HG03159 (cell line): ENCODE measurements at regions not wholly inside any gene's neighbourhood (a gene's known extent, or its start where the extent isn't known, plus 50 kb on each side); places are given as distances from the start of the nearest gene placed in this dataset.
A peak's percentile ranks its signal among the peaks of the same experiment; 100 is the strongest.
"Not testable (repeated sequence)": the region's sequence is repeated elsewhere in the genome, so short reads cannot be mapped to it uniquely, and the experiment has no call there.

Experiments used
- ATAC-seq: cut with Tn5 transposase; IDR thresholded peaks from one replicate; pipeline ENCODE4 v1.9.1; 2021; ENCODE audit warnings: mild to moderate bottlenecking, moderate library complexity; ENCODE audit not compliant: unreplicated experiment

DNA sequence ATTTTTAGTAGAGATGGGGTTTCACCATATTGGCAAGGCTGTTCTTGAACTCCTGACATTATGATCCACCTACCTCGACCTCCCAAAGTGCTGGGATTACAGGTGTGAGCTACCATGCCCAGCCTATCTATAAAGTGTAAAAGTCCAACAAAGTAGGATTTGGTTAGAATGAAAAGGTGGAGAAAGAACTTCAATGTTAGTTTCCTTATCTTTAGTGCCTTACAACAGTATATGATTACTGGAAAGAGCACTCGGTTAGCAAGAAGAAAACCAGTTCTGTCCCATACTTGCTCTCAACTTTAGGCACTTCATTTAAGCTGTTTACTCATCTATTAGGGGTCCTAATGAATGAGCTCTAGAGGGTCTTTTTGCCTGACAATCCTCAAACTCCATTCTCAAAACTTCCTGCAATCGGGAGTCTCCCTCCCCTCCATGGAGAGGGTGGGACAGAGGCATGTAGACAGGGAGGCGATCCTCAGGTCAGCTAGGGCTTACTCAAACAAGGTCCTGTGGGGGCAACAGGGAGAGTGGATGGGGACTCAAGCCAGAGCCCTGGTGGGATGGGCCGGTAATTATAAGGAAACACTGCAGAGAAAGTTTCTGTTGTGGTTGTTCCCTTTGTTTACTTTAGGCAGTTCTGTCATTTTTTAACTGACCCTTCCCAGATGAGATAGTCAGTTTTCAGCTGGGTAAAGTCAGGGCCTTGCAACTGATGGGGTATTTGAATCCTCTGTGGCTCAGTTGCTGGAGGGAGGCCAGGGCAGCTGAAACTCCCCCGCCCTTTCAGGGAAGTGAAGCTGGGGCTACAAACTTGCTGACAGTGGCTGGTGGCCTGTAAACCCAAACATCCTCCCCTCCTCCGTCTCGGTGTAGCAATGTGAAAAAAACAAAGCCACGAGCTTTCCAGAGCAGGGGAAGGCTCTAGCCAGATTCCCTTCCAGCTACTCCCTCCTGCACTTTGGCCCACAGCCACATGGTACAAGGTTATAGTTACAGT is 64.4 kb upstream of the NOTCH2NLA start:
- ATAC-seq = not testable (repeated sequence)

DNA sequence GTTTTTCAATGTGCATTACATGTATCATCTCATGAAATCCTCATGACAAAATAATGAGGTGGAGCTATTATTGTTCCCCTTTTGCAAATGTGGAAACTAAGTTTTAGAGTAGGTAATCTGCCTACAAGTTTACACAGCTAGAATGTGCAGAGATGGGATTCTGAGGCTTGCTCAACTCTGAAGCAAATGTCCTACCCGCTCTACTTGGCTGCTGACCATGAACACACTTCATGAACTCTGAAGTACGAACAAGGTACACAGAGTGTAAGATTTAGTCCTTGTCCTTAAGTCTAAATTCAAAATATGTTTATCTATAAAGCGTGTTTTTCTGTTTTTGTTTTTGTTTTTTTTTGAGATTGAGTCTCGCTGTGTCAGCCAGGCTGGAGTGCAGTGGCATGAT is 63.6 kb upstream of the NOTCH2NLA start:
- ATAC-seq = not testable (repeated sequence)

DNA sequence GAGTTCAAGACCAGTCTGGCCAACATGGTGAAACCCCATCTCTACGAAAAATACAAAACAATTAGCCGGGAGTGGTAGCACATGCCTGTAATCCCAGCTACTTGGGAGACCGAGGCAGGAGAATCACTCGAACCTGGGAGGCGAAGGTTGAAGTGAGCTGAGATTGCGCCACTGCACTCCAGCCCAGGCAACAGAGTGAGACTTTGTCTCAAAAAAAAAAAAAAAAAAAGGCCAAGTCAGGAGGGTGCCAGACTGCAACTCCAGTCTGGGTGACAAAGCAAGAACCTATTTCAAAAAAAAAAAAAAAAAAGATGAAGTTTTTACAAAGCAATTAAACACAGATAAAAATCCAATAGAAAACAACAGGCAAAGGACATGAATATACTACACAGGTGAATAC is 59.1 kb upstream of the NOTCH2NLA start:
- not testable (repeated sequence) for ATAC-seq

DNA sequence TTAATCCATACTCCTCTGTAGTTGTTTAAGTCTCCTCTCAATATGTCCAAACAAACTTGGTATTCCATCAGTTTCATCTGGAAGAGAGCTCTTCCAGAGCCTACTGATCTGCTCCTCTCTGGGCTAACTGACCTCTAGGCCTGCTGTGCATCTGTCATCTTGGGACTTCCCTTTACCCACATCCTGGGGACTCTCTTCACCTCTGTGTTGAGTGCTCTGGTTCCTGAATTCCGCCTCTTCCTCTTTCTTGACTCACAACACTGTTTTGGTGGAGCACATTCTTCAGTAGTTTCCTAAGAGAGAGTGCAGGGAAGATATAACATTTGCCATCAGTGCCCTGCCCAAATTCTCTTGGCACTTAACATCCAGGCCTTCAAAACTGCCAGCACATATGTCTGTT is 55.9 kb upstream of the NOTCH2NLA start:
- not testable (repeated sequence) for ATAC-seq

DNA sequence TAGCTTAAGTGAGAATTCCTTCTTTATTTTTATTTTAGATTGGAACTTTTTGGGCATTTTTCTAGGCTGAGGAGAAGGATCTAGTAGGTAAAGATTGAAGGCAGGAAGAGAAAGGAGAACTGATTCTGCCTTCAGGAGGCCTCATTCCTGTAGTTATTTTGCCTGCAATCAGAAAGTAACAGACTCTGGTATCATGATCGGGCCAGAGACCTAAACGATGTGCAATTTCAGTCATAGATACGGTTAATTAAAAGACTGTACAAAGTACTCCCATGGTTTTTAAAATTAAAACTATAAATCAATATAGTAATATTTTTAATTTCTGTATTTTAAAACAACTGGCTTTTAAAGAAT is 54.7 kb upstream of the NOTCH2NLA start:
- peak; percentile 44 for ATAC-seq

DNA sequence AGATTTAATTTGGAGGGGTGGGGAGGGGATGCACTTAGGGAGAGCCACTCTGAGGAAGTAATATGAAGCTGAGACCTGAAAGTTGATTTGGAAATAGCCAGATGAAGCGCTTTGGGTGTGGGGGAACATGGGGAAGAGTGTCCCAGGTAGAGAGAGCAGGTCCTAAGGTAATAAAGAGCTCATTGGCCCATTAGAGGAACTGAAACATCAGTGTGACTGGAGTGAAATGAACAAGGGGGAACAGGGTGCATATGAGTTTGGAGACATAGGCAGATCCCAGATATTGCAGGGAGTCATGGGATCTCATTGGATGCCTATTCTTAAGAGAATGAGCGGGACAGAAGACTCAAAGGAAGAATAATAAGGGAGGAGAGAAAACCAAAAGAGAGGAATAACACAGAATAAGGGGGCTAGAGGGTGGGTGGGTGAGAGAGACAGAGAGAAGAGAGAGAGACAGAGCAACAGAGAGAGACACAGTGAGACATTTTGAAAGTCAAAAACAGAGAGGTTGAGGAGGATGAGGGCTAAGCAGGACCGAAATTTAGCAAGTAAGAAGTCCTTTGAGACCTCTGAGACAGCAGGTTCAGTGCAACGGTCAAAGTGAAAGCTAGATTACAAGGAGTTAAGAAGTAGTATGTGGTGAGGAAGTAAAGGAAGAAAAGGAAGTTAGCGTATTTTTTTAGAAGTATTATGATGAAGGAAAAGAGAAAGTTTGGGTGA is 54.1 kb upstream of the NOTCH2NLA start:
- ATAC-seq = peak; percentile 74

DNA sequence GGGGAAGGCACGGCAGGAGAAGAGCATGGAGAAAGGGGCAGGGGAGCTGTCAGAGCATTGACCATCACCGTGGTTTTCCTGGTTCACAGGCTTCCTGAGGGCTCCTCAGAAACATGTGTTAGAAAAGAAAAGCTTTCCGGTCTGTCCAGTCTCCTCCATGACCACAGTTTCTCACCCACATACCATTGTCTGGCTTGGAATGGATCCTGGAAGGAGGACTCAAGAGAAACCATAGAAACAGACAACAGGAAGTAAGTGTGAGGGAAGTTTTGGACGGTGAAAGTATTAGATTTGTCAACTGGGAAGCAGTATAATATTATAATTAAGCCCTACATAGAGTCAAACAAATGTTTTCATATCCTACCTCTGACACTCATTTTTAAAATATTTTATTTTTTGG is 52.7 kb upstream of the NOTCH2NLA start:
- ATAC-seq = not testable (repeated sequence)

DNA sequence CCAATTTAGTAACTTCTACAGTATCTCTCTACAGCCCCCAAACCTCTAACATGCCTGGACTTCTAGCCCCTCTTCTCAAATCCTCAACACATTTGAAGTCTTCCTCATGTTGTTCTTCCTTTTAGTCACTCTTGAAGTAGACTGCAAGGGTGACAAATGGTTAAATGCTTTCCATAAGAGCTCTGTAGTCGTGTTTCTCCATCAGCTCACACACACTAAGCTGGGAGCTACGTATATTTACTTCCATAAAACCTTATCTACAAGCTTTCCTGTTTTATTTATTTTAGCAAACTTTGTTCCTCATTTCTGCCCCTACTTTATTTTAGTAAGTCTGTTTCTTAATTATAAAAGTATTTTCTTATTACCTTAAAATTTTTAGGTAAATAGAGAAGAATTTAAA is 49.9 kb upstream of the NOTCH2NLA start:
- not testable (repeated sequence) for ATAC-seq
